Prostate gland (tissue), 2 donors: ENCODE measurements at regions not wholly inside any gene's neighbourhood (a gene's known extent, or its start where the extent isn't known, plus 50 kb on each side); places are given as distances from the start of the nearest gene placed in this dataset.

Experiments
- DNase-seq: peaks from one replicate; pipeline ENCODE4 v3.0.0-alpha.2; 2019; ENCODE audit warnings: low spot score
- H3K27ac ChIP-seq, 2 donors: fragments of 200-600 bp; sonication (generic); 2 replicates each; pipeline ENCODE4 v1.5.1; 2017 to 2019
- H3K27me3 ChIP-seq: fragments of 200-600 bp; sonication (generic); replicated peaks from 2 replicates; pipeline ENCODE4 v1.5.1; 2019; ENCODE audit not compliant: insufficient read depth
- H3K36me3 ChIP-seq, 2 donors: fragments of 200-600 bp; sonication (generic); 1 replicate in 1 of 2; 2 replicates in 1 of 2; pipeline versions ENCODE4 v1.5.1 to v1.8.1; 2017 to 2019
- H3K4me1 ChIP-seq: fragments of 200-600 bp; sonication (generic); replicated peaks from 2 replicates; pipeline ENCODE4 v1.5.1; 2019
- H3K4me3 ChIP-seq, 2 donors: fragments of 200-600 bp; sonication (generic); 2 replicates each; pipeline ENCODE4 v1.5.1; 2017 to 2019
- H3K9me3 ChIP-seq: fragments of 200-600 bp; sonication (generic); 2 replicates; pipeline ENCODE4 v1.5.1; 2017
- CTCF ChIP-seq, 4 experiments: fragments of 200-600 bp in 2 of 4; fragments of 450-650 bp in 2 of 4; sonication (generic) in 2 of 4; IDR thresholded peaks; 1 replicate in 3 of 4; 2 replicates in 1 of 4; pipeline ENCODE4 v1.5.1; 2016 to 2019; ENCODE audit warnings: antibody characterized with exemption in 4 of 4, mild to moderate bottlenecking in 2 of 4, moderate library complexity in 2 of 4
- POLR2A ChIP-seq: fragments of 450-650 bp; IDR thresholded peaks from one replicate; pipeline ENCODE4 v1.6.1; 2016; ENCODE audit warnings: antibody characterized with exemption, mild to moderate bottlenecking
- POLR2AphosphoS5 ChIP-seq: sonication (generic); formaldehyde crosslinking; IDR thresholded peaks from one replicate; pipeline ENCODE4 v1.6.1; 2017; ENCODE audit warnings: antibody characterized with exemption
- WGBS: methylation state at CpG from one replicate; pipeline ENCODE4 v1.1.5; 2018; 5-methylcytosine and 5-hydroxymethylcytosine counted together
- intact Hi-C: fragments of 100-400 bp; cut with DNase I; formaldehyde crosslinking; loops from one replicate; pipeline ENCODE4 v1.14.2; 2022

- 30% methylated on average over 1 of the region's 1 CpG for WGBS
- peaks cover 4% of the 10 kb centered on the region for H3K4me1 ChIP-seq
- H3K9me3 ChIP-seq: no peaks in the 10 kb centered on the region
- no peaks in the 10 kb centered on the region for H3K36me3 ChIP-seq
- no peak overlapping the region for H3K27ac ChIP-seq
- no peaks in the 10 kb centered on the region for H3K27me3 ChIP-seq
- intact Hi-C loops: no loop called here
- no peak overlapping the region for H3K4me3 ChIP-seq
- DNase-seq: peak; percentile 11
- TF ChIP-seq POLR2A (no peak), CTCF (IDR thresholded peaks at IDR 0.05) (no peak), POLR2AphosphoS5 (no peak)
Observed at GRCh38 chr3:164418414-164418813, 659.9 kb downstream of the SI start.

DNA sequence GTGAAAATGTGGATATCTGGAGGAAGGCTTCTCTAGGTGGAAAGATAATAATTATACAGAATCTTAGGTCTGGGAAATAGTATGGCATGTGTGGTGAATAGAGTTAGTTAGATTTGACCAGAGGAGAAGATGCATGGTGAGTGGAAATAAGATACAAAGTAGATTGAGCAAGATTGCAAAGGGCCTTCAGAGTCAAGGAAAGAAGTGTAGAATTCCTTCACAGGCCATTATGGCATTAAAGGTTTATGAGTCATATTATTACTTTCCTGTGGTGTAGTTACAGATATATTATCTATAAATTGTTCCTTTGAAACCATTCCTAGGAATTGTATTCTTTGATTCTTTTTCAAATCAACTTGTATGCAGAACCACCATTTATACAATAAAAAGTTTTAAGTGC is 660.3 kb downstream of the SI start:
- Histone ChIP-seq H3K9me3 (no peaks in the 10 kb centered on the region), H3K4me3 (no peak overlapping the region), H3K4me1 (peaks cover 4% of the 10 kb centered on the region), H3K27ac (no peak overlapping the region), H3K36me3 (no peaks in the 10 kb centered on the region), H3K27me3 (no peaks in the 10 kb centered on the region)
- no peak for DNase-seq
- no peak for TF ChIP-seq POLR2AphosphoS5
- no peak for TF ChIP-seq CTCF (IDR thresholded peaks at IDR 0.05)
- TF ChIP-seq POLR2A: no peak
- intact Hi-C loops: no loop called here

DNA sequence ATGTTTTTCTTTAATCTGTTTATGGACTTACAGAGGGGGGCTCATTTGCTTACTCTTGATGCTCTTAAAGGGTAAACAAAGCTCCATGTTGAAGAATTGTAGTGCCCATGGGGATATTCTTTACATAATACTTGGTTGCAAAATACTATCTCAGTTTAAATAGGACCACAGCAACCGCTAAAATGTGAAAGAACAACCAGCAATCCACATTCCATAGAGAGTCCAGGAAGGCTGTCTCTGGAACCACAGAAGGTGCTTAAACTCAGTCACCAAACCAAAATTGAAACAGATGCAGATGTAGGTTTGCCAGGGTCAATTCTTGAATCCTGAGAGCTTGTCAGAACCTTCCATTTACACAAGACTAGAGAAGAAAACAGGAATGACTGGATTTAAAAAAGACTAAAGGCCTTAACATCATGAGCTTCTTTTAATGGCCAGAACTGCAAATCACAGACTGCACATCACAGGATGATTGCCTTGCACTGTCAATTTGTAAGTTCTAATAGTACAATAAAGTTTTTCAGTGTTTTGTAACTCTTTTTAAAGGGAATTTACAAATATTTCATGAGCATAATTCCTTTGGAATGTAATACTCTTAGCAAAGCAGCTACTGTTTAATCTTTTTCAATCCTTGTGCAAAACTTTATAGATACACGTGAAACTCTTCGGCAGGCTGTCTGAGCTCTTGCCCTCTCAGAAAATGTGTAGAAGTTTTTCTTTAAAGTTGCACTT is 661.6 kb downstream of the SI start:
- WGBS: 52% methylated on average over 3 of the region's 3 CpGs
- no peaks in the 10 kb centered on the region for H3K9me3 ChIP-seq
- peaks cover 4% of the 10 kb centered on the region for H3K4me1 ChIP-seq
- no peaks in the 10 kb centered on the region for H3K27me3 ChIP-seq
- intact Hi-C loops: no loop called here
- no peaks in the 10 kb centered on the region for H3K36me3 ChIP-seq
- H3K27ac ChIP-seq: no peak overlapping the region
- no peak for DNase-seq
- no peak overlapping the region for H3K4me3 ChIP-seq
- TF ChIP-seq CTCF (IDR thresholded peaks at IDR 0.05): no peak
- no peak for TF ChIP-seq POLR2AphosphoS5
- no peak for TF ChIP-seq POLR2A

- intact Hi-C loops: no loop called here
- DNase-seq: no peak
- TF ChIP-seq POLR2A: no peak
- TF ChIP-seq CTCF (IDR thresholded peaks at IDR 0.05): no peak
- no peak for TF ChIP-seq POLR2AphosphoS5
- 82% methylated on average over 1 of the region's 1 CpG for WGBS
- H3K9me3 ChIP-seq: no peaks in the 10 kb centered on the region
- H3K4me1 ChIP-seq: no peaks in the 10 kb centered on the region
- no peaks in the 10 kb centered on the region for H3K27me3 ChIP-seq
- no peak overlapping the region for H3K4me3 ChIP-seq
- H3K36me3 ChIP-seq: no peaks in the 10 kb centered on the region
- H3K27ac ChIP-seq: no peak overlapping the region
Observed at GRCh38 chr3:164408326-164408725, 670.0 kb downstream of the SI start.

GRCh38 chr3:164407111-164407510 is 671.2 kb downstream of the SI start:
- 34% methylated on average over 3 of the region's 3 CpGs for WGBS
- TF ChIP-seq POLR2A: no peak
- TF ChIP-seq POLR2AphosphoS5: no peak
- no peak for TF ChIP-seq CTCF (IDR thresholded peaks at IDR 0.05)
- H3K36me3 ChIP-seq: no peaks in the 10 kb centered on the region
- intact Hi-C loops: no loop called here
- H3K4me3 ChIP-seq: no peak overlapping the region
- DNase-seq: no peak
- no peaks in the 10 kb centered on the region for H3K4me1 ChIP-seq
- no peaks in the 10 kb centered on the region for H3K9me3 ChIP-seq
- no peak overlapping the region for H3K27ac ChIP-seq
- H3K27me3 ChIP-seq: no peaks in the 10 kb centered on the region
